GM21576 (cell line): ENCODE measurements at regions not wholly inside any gene's neighbourhood (a gene's known extent, or its start where the extent isn't known, plus 50 kb on each side); places are given as distances from the start of the nearest gene placed in this dataset.

ENCODE experiments used
- ATAC-seq: cut with Tn5 transposase; IDR thresholded peaks from one replicate; pipeline ENCODE4 v1.9.1; 2021; ENCODE audit warnings: mild to moderate bottlenecking, moderate library complexity; ENCODE audit not compliant: unreplicated experiment

GRCh38 chr16:65936096-65936495 is 430.4 kb upstream of the CDH5 start:
- no peak for ATAC-seq

DNA sequence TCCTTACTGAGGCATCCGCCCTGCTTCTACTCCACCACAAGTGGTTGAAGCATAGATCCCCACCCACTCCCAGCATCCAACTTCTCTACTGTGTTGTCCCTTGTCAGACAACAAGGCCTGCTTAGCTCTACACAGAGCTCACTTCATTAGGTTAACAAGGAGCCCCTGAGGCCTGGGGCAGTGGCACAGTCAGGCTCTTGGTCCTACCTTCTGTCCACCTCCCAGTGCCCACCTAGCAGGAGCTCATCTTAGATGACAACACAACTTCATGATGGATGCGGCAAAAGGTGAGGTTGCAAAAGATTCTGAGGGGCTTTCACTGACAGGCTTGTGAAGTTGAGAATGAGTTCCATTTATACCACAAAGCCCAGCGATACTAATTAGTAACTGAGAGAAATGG is 432.0 kb upstream of the CDH5 start:
- no peak for ATAC-seq

- ATAC-seq: no peak
Observed at GRCh38 chr16:65933703-65934102, 432.8 kb upstream of the CDH5 start.

DNA sequence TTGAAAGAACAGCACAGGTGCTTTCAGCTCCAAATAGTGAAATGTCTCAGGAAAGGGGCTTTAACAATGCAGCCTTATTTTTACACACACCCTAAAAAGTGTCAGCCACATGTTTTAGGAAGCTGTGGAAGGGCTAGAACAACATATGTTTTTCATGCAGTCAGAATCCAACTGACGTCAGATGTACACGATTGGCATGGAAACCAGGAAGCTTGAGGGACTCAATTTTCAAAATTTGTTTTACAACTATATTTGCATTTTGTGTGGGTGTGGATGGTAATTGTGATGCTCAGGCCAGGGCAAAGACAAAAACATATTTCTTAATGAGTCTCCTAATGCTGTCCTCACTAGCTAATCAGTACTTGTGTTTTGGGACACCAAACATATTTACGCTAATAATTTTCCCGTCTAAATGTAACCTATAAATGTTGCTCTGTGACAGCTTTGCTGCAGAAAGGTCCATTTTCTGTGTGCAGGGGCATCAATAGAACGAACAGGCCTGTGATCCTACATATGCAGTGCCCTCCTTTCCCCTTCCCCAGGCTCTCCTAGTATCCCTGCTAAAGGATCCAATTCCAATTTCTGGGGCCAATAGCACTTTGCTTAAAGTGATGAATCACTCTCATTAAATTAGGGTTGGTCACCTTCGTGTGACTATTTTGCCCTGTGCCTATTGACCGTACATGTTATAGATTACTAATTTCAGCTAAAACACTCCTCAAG is 434.0 kb upstream of the CDH5 start:
- no peak for ATAC-seq

- no peak for ATAC-seq
Observed at GRCh38 chr16:65922923-65923322, 443.6 kb upstream of the CDH5 start.

- ATAC-seq: no peak
Observed at GRCh38 chr16:65919986-65920376, 446.5 kb upstream of the CDH5 start.

GRCh38 chr16:65919145-65919985 is 447.1 kb upstream of the CDH5 start:
- ATAC-seq: no peak

DNA sequence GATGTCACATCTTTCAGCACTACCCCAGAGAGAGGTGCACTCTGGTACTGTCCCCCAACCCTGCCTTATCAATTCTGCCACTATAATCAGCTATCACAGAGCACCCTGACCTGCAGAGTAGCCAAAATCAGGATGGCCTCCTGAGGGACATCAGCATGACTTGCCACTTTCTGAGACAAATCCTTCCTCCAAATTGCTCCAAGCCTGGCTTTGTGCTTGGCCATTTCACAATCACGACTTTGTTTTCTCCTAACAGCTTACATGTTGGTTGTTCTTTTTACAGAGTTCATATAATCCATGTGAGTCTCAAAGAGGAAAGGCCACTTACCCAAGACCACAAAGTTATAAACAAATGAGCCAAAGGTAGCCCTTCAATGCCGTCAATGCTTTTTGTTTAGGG is 449.0 kb upstream of the CDH5 start:
- ATAC-seq: no peak

- no peak for ATAC-seq
Observed at GRCh38 chr16:65916995-65917394, 449.5 kb upstream of the CDH5 start.

GRCh38 chr16:65910291-65910690 is 456.2 kb upstream of the CDH5 start:
- no peak for ATAC-seq

- ATAC-seq: no peak
Observed at GRCh38 chr16:65909310-65910050, 457.0 kb upstream of the CDH5 start.

GRCh38 chr16:65908568-65908967 is 457.9 kb upstream of the CDH5 start:
- ATAC-seq: no peak

- ATAC-seq: no peak
Observed at GRCh38 chr16:65905331-65905730, 461.2 kb upstream of the CDH5 start.

DNA sequence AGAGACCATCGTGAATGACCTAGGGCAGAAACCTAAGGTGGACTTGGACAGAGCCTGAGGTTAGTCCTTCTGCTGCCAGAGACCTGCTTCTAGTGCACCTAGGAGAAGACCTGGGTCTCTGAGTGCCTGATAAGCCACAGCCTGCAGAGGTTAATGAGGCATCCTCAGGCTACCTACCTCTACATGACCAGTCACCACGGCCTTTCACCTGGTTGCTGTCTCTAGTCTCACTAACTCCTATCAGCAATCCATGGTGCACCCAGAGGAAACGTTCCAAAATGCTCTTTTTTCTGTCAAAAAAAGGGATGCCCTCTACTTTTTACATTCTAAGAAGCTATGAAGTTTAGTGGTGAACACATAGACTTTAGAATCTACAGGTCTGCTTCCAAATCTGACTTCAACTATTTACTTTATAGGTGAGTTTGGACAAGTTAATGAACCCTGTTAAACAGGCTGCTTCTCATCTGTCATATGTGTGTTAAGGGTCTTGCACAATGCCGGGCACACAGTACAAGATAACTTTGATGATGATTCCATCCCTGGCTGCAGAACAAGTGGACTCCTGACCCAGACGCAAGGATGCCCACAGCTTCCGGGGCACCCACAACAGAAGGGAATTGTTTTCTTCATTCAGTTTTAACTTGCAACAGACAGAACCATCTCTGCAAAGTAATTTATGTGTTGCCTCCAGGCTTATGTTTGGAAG is 469.9 kb upstream of the CDH5 start:
- no peak for ATAC-seq

DNA sequence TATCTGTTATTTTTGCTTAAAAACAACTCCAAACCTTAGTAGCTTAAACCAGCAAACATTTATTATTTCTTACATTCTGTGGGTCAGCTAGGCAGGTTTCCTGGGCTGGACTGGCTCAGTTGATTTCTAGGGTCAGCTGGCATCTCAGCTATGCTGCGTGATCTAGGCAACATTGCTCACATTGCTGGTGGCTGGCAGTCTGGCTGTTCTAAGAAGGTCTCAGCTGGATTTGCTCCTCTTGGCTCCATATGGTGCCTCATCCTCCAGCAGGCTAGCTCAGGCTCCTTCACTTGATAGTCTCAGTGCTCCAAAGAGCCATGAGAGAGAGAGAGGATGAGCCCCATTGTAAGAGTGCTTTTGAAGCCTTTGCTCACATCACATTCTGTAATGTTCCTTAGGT is 470.6 kb upstream of the CDH5 start:
- ATAC-seq: no peak

DNA sequence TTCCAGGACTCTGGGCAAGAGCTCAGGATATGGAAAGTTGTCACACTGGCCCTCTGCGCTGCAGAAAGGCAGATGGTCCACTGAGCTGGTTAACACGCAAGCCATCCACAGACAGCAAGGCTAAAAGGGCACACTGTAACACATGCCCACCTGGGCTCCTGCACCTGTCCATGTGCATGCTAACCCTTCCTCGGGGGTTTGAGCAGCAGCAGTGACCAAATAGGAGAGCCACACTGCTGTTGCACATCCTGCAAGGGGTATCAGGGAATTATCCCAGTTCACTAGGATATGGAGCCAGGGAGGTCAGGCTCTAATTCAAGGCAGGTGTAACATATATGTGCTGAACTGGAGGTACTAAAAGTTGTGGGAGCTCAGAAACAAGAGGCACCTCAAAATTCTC is 471.0 kb upstream of the CDH5 start:
- no peak for ATAC-seq

GRCh38 chr16:65890203-65890602 is 476.3 kb upstream of the CDH5 start:
- ATAC-seq: no peak

GRCh38 chr16:65889533-65889966 is 476.9 kb upstream of the CDH5 start:
- ATAC-seq: no peak

- ATAC-seq: no peak
Observed at GRCh38 chr16:65888201-65888600, 478.3 kb upstream of the CDH5 start.

GRCh38 chr16:65884018-65884417 is 482.5 kb upstream of the CDH5 start:
- no peak for ATAC-seq

- ATAC-seq: no peak
Observed at GRCh38 chr16:65878347-65878746, 488.1 kb upstream of the CDH5 start.
